Daoy (cell line): ENCODE measurements at regions not wholly inside any gene's neighbourhood (a gene's known extent, or its start where the extent isn't known, plus 50 kb on each side); places are given as distances from the start of the nearest gene placed in this dataset.
"Not testable (repeated sequence)": the region's sequence is repeated elsewhere in the genome, so short reads cannot be mapped to it uniquely, and the experiment has no call there.

Experiments
- DNase-seq: peaks from one replicate; pipeline ENCODE4 v3.0.0-alpha.2; 2015; ENCODE audit warnings: low read depth

DNA sequence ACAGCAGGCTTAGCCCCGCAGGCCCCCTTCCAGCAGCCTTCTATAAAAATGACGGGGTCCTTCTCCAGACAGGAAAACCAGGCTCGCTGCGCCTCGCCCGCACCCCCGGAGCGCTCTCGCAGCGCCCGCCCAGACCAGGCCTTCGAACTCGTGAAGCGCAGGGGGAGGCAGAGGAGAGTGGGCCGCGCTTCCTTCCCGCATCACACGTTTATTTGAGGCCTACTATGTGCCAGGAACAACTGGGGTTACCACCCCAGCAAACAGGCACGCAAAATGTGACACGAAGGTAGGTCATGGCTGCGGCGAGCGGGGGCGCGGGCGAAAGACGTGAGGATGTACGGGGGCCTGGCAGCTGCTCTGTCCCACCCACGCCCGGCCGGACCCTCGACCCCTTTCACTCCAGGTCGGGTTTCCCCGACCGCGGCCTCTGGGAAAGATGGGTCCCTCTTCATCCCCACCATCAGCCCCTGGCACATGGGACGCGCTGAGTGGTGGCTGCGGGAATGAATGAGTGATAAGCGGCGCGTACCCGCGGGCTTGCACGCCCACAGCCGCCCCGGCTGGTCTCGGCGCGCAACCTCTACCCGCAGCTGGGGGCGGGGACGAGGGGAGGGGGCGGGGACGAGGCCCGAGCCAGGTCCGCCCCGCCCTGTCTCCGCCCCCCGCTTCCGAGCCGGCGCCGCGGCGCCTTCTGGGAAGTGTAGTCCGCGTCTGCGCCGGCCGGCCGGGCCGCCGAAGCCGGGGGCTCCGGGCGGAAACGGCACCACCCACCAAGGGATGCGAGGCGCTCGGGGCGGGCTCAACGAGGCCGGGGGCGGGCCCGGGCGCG, 59.1 kb downstream of the ZNF467 start:
- peak; percentile 96 for DNase-seq

DNA sequence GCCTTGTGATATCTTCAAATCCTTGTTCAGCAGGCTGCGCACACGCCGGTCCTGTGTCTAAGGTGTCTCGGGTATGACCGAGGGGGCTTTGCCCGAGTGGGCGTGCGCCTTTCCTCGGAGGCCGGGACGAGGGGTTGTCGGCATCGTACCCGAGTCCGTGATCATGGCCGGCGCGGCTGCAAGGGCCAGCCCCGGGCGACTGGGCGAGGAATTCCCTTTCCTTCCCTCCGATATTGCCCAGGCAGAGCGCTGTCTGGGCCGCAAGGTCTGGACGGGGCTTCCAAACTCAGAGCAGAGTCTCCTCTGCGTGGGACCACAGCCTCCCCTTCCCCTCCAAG, 59.7 kb downstream of the ZNF467 start:
- DNase-seq: no peak

DNA sequence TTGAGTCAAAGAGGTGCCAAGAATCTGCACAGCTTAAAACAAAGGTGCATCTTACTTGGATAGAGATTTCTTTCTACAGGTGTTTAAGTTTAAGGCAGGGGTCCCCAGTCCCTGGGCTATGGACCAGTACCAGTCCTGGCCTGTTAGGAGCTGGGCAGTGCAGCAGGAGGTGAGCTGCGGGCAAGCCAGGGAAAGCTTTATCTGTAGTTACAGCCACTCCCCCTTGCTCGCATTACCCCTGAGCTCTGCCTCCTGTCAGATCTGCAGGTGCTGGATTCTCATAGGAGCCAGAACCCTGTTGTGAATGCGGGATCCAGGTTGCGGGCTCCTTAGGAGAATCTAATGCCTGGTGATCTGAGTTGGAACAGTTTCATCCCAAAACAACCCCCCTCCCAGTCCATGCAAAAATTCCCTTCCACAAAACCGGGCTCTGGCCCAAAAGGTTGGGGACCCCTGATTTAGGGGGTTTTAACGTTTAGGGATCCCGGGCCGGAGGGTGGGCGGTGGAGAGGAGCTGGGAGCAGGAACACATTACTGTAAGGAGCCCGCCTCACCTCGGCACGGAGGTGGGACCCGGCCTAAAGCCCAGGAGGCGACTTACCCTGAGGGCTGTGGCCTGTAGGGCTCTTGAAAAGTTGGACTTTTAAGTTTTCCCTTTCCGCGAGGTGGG, 60.2 kb downstream of the ZNF467 start:
- no peak for DNase-seq

DNA sequence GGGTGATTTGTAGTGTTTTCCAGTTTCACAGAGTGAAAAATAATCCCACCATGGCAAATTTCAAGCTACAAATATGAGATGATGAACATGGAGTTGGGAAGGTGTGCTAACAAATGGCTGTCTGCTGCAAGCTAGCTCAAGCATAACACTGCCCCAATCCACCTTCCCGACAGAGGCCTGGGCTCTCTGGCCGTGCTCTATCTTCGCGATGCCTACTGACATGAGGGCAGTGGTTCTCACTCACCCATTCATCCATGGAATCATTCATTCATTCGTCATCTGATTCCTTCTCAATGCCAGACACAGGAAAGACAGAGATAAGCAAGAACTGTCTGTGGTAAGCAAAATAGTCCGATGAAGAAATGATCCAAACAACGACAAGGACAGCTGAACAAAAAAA, 65.4 kb downstream of the ZNF467 start:
- no peak for DNase-seq

DNA sequence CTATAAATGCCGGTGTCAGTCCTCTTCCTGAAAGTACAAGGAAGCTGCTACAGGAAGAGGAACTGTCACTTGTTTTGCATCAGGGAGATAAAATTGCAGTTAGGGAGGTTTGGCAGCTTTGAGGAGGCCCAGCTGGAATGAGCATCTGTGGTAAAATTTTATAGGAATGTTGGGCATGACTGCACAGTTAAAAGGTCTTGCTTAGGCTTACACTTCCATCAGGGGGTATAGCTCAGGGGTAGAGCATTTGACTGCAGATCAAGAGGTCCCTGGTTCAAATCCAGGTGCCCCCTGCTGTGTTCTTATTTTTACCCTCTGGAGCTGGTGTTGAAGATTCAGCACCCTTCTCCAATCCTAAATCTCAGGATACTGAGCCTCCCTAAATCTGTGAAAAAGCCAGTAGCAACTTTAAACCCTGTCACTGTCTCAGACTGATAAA, 65.9 kb downstream of the ZNF467 start:
- peak; percentile 37 for DNase-seq

DNA sequence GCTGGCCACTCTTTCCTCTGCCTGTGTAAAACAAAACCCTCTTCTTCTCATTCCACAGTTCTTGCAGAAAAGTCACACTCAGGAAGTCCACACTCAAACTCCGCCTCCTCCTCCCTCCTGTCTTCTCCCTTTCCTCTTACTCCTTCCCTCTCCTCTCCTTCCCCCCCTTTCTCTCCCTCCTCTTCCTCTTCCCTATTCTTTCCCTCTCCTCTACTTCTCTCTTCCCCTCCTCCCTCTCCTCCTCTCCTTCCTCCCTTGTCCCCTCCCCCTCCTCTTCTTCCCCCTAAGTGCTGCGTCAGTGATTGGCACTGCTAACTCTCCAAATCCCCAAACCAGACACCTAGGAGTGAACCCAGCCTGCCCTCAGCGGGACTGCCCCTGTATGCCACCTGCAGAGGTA, 67.0 kb downstream of the ZNF467 start:
- no peak for DNase-seq

DNA sequence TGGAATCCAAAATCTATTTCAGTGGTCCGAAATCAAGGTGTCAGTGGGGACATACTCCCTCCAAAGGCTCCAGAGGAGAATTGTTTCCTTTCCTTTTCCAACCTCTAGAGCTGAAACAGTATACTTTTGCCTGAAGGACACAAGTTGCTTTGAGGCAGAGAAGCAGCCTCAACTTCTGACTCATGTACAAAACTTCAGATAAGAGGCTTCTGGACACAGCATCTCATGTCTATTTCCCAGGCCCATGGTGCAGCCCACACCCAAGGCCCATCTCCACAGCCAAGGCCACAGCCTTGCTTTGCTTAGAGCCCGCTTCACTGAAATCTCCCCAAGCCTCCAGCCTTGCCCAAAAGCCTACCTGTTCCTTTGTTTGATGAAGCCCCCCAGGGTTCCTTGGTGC, 68.9 kb downstream of the ZNF467 start:
- no peak for DNase-seq

DNA sequence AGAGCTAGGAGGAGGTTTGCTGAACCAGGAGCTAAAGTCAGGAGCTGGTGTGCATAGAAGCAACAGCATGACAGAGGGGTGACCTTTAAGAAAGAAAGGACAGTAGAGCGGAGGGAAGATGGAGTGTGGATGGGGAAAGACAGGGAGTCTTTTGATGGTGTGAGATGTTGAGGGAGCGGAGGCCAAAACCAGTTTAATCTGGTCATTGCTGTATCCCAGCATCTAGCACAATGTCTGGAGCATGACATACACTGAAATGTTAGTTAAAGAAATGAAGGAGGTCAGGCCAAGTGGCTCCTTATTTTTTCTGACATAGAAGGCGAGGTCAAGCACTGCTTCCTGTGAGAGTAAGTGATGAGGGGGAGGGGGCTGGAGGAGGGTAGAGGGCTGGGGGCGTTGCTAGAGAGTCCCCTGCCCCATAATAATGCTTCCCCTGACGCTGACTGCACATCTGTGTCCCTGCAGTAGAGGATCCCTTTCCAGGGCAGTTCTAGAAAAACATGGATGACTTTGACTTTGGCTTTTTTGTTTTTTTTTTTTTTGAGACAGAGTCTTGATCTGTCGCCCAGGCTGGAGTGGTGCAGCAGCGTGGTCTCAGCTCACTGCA, 70.2 kb downstream of the ZNF467 start:
- DNase-seq: no peak

DNA sequence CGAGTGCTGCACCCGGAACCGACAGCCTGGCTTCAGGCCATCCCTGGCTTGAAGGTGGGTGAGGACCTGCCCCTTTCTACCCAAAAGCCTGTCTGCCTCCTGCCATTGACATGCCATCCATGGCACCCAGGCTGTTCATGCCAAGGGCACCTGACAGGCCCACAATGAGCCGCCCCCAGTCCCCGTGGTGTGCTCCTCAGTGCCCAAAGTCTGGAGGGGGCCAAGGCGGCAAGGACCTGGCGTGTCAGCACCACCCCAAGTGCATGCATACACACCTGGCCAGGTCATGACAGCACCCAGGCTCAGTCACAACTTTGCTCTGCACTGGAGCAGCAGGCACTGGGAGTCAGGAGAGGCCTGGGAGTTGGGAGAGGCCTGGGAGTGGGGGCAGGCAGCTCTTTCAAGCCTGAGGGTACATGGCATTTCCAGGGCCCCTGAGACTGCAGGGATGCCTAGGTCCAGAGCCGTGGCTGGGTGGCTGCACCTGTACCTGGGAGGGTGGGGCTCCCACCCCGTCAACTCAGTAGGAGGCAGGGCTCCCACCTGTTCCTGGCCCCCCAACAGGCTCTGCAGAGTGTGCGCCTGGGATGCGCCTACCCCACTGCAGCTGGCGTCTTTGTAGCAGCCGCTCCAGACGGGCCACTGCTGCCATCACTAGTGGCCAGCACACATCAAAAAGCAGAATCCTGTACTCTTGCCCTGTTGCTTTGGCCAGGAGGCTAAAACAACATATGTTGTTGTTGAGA, 71.7 kb downstream of the ZNF467 start:
- DNase-seq: no peak

DNA sequence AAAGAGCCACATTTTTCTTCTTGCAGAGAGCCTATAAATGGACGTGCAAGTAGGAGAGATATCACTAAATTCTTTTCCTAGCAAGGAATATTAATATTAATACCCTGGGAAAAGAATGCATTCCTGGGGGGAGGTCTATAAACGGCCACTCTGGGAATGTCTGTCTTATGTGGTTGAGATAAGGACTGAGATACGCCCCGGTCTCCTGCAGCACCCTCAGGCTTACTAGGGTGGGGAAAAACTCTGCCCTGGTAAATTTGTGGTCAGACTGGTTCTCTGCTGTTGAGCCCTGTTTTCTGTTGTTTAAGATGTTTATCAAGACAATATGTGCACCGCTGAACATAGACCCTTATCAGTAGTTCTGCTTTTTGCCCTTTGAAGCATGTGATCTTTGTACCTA, 75.6 kb downstream of the ZNF467 start:
- DNase-seq: not testable (repeated sequence)

DNA sequence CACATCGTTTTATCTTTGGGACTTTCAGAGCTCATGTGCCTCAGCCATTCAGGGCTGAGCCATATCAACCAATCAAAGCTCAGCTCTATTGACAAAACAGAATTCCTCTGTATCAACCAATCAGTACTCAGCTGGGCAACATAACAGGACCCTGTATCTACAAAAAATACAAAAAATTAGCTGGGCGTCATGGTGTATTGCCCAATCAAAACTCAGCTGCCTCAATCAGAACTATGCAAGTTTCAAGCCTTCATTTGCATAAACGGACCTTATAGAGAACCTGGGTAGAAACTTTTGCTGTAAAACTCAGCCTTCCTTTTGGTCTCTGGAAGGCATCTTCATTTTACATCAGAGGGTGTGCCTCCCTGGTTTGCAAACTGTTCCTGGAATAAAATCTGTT, 77.1 kb downstream of the ZNF467 start:
- no peak for DNase-seq

DNA sequence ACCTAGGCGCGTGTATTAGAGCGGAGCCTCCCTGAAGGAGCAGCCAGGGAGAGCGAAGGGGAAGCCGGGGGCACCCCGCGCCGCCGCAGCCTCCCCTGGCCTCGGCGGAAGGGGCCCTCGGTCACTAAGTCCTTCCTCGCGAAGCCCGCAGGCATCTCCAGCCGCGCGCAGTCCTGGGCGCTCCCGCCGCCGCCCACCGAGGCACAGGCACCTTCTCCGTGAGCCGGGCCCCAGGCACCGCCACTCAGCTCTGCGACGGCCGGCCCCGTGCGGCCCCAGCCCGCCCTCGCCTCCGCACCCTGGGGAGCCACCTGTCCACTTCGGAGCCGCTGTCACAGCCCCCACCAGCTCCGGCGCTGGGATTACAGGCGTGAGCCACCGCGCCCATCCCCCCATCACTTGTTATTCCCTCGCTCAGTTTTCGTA, 80.8 kb downstream of the ZNF467 start:
- DNase-seq: no peak

DNA sequence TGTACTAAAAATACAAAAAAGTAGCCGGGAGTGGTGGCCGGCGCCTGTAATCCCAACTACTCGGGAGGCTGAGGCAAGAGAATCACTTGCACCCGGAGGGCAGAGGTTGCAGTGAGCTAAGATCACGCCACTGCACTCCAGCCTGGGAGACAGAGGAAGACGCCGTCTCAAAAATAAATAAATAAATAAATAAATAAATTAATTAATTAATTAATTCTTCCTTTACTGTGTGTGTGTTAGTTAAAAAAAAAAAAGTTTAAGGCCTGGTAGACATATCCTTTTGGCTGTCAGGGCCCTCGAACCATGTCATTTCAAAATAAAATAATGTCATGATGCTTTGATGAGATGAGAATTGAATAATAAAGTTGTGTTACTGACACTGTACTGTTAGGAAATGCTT, 81.3 kb downstream of the ZNF467 start:
- DNase-seq: no peak

DNA sequence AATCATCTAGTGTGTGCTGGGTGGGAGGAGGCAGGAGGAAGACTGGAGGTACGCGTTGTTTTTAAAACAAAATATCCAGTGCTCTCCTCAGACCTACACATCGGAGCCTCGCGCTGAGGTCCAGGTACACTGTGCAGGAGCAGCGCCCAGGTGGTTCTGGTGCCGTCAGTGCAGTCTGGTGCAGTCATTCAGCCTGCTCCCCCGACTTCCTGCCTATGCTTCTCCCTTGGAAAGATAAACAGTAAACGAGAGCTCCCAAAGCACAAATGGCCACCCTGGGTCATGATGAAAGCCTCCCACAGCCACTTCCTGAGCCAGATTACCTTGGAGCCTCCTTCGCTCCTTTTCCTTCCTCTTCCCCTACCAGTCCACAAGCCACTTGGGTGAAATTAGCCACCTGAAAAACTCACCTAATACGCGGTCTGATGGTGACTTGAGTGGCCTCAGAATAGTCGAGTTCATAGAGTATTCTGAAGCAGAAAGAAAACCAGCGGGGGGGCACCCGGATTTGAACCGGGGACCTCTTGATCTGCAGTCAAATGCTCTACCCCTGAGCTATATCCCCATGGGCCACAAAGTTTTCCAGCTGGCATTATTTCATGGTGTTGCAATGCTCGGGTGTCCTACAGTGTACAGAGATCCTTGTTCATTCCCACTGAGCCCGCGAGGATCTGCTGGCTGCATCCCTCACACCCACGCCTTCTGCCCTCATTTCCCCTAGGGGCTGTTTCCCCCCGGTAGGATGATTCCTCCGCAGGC, 82.5 kb downstream of the ZNF467 start:
- DNase-seq: peak; percentile 96

DNA sequence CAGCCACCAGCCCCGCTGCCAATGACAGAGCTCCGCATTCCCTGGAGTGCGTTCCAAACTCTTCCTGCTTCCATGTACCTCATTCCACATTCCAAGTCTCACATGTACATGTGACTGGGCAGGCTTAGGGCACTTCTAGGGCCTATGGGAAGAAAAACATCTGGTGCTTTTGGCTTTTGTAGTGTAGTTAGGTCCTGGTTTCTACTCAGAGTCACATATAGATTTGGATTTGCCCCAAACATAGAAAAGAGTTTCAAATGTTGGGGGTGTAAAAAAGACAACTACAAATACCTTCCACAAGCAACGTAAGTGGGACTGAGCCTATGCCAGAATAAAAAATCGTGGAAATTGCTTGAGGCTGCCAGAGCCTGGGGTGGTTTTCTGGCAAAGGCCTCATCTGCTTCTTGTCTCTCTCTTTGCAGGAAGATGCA, 84.1 kb downstream of the ZNF467 start:
- DNase-seq: no peak

DNA sequence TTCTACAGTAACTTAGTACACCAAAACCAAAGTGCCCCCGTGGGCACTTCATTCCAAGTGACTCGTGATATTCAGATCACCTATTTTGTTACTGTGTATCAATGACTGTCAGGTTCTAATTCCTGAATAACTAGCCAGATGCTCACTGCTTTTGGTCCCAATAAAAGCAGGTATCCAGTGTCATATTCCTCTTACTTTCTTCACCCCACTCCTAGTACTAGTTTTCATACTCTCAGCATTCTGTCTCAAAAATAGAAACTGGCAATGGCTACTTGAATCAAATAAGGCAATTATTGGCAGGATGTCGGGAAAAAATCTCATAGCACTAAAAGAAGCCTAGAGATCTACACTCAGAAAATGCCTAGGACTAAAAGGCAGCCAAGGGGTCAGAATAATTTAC, 84.6 kb downstream of the ZNF467 start:
- no peak for DNase-seq

DNA sequence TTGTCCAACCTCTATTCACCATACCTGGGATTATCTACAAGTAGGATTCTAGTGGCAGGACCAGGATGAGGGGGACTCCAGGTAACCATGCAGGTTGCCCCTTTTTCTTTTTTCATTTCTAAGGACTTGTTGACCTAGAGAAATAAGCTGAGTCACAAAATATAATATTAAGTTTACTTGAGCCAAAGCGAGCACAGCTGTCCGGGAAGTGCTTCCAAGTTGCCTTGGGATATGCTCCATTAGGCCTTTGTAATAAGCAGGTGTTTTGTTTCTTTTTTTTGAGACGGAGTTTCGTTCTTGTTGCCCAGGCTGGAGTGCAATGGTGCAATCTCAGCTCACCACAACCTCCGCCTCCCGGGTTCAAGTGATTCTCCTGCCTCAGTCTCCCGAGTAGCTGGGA, 85.6 kb downstream of the ZNF467 start:
- not testable (repeated sequence) for DNase-seq

DNA sequence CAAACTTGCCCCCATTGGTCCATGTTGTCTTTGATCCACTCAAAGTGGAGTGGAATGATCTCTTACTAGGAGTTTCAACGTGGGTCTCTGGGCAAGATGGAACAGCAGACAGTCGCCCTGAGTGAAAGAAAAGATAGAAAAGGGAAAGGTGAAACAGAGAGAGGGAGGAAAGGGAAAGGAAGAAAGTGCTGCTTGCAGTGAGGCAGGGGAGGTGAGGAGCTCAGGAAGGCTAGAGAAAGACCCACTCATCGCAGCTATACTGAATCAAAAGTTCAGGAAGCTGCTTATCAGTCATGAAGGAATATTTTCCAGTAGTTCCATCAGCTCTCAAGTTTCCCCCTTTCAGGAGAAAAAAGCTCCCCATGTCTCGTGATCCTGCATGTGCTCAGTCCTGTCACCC, 86.9 kb downstream of the ZNF467 start:
- DNase-seq: no peak

DNA sequence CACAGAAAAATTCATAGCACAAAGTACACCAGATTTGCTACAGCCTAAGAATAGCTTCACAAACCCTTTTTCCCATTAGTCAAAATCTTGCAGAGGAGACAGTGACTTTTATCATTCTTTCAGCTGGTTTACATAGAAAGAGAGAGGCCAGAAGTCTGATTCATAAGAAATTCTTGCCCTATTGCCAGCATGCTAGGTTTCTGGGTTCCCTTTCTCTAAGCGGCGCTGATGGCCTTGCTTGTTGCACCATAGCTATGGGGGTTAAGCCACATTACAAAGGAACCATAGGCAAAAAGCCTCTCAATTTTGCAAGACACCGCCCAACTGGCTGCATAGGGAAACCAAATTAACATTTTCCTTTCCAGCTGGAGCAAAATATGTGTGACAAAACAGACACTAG, 87.4 kb downstream of the ZNF467 start:
- DNase-seq: no peak

DNA sequence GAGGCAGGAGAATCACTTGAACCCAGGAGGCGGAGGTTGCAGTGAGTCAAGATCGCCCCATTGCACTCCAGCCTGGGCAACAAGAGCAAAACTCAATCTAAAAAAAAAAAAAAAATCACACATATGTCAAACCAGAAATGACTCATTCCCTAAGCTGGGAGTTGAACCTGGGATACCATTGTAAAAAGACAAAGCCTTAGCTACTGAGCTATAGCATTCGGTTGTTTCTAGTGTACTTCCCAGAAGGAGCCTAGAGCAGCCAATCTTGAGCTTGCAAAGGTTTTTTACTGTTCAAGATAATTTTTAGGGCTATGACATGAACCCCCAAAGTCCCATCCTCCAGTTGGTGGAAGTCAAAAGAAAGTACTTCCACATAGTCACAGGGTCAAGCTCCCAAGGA, 87.9 kb downstream of the ZNF467 start:
- DNase-seq: peak; percentile 59

DNA sequence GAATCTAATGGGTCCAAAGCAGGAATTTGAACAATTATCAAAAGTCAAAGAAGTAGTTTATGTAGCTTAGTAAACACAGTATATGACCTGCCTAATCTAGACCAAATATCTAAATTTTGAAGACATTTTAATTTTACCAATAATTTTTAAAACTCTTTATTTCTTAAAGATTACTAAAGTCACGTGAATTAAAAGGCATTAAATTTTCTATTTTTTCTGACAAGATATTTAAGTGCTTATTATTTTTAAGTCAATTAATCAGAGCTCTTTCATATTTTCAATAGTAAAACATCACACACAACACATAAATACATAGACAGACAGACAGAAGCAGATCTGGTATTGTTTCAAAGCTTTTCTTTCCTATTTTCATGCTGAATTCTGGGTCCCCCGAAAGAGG, 89.5 kb downstream of the ZNF467 start:
- no peak for DNase-seq

DNA sequence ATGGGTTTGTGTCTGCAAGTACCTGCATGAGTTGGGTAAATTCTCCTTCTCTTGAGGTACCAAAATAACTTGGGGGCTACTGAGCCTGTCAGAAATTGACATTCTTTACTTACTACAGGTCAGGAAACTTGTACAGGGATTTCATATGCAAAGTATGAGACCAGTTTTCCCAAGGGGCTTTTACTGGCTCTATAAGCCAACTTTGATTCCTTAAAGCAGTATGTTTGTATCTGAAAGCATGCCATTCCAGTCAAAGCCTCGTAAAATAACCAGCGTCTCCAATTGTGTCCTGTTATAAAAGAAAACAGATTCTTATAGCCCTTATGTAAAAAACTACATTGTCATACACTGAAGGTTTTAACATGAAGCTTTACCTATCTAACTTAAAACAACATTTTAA, 90.2 kb downstream of the ZNF467 start:
- DNase-seq: no peak
